ENCODE measurements at regions not wholly inside any gene's neighbourhood (a gene's known extent, or its start where the extent isn't known, plus 50 kb on each side); places are given as distances from the start of the nearest gene placed in this dataset.

DNA sequence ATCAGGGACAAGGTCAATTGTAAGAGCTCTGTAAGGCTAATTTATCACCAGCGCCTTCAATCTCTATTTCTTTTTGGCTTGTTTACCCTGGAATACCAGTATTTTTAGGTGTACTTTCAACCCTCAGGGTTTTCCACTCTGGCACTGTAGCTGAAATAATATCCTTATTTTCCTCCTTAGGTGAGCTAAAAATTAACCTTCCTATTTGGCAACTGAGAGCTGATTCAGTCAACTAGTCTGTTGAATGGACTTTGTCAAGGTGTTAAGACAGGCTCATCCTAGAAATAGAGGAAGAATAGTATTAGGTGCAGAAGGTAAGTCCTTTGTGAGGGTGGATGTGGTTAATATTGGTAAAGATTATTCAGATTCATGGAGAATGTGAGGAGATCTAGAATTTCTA is 101.3 kb upstream of the BANK1 start:
- H3K4me2 ChIP-seq (ENCODE audit: low read length) = no peak overlapping the region

DNA sequence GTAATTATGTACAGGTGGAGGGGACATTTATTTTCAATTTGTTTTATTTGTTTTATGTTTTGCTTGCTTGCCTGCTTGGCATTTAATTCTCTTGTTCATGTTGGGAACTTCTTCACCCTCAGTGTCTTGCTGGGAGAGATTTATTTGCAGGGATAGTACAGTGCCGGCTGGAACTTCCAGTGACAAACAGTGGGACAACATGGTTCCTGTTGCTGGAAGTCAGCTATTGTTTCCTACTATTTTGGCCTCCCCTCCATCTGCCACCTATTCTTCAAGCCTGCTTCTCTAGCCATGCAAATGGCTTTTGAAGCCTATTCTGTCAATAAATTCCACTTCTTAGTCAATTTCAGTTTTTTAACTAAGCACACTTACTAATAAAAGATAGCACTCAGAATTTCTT is 105.4 kb upstream of the BANK1 start:
- no peak overlapping the region for H3K4me3 ChIP-seq (ENCODE audit: low read depth, low read length)
- H3K4me1 ChIP-seq (ENCODE audit: control insufficient read depth in 1 of 2, insufficient read depth in 2 of 2, low read length in 2 of 2) = no peaks in the 10 kb centered on the region
- no peak overlapping the region for H4K12ac ChIP-seq (ENCODE audit: low read depth, low read length)
- H3K18ac ChIP-seq (ENCODE audit: low read length) = no peak overlapping the region
- H2AK5ac ChIP-seq (ENCODE audit: low read length) = no peak overlapping the region
- no peaks in the 10 kb centered on the region for H3K27me3 ChIP-seq (ENCODE audit: insufficient read depth, low read length)
- H3K4ac ChIP-seq (ENCODE audit: low read depth, low read length) = no peak overlapping the region
- H4K91ac ChIP-seq (ENCODE audit: low read depth, low read length) = no peak overlapping the region
- no peak overlapping the region for H2BK5ac ChIP-seq (ENCODE audit: low read depth, low read length, poor library complexity)
- H3K79me1 ChIP-seq (ENCODE audit: low read length) = no peaks in the 10 kb centered on the region
- no CpG with 5 or more reads among the region's 1 CpG for WGBS (ENCODE audit: extremely low coverage, insufficient coverage, insufficient read length)
- H3K27ac ChIP-seq (ENCODE audit: low read depth, low read length) = no peak overlapping the region
- H3K14ac ChIP-seq (ENCODE audit: low read length) = no peak overlapping the region
- no peak overlapping the region for H3K23ac ChIP-seq (ENCODE audit: low read length)
- H2BK120ac ChIP-seq (ENCODE audit: insufficient read depth, low read length, poor library complexity) = no peak overlapping the region
- no peak overlapping the region for H2BK12ac ChIP-seq (ENCODE audit: low read length)
- peaks cover 1% of the 10 kb centered on the region for H3K9me3 ChIP-seq (ENCODE audit: insufficient read depth, low read depth, low read length)
- H3K9ac ChIP-seq (ENCODE audit: low read length) = no peak overlapping the region
- H3K36me3 ChIP-seq (ENCODE audit: control insufficient read depth in 1 of 2, insufficient read depth in 2 of 2, low read length in 2 of 2) = no peaks in the 10 kb centered on the region
- H2AFZ ChIP-seq (ENCODE audit: insufficient read depth, low read length, poor library complexity) = no peak overlapping the region
- H3K79me2 ChIP-seq (ENCODE audit: control insufficient read depth, insufficient read depth, low read length, poor library complexity) = no peaks in the 10 kb centered on the region
- H4K8ac ChIP-seq (ENCODE audit: low read depth, low read length) = no peak overlapping the region
- DNase-seq = no peak
- no peak overlapping the region for H3K4me2 ChIP-seq (ENCODE audit: low read length)

More for the DNA sequence above, 101.3 kb upstream of the BANK1 start:
- Histone ChIP-seq H3K14ac (ENCODE audit: low read length) (no peak overlapping the region), H3K18ac (ENCODE audit: low read length) (no peak overlapping the region), H3K4me3 (ENCODE audit: low read depth, low read length) (no peak overlapping the region), H2AK5ac (ENCODE audit: low read length) (no peak overlapping the region), H2BK12ac (ENCODE audit: low read length) (no peak overlapping the region), H3K23ac (ENCODE audit: low read length) (no peak overlapping the region), H2BK5ac (ENCODE audit: low read depth, low read length, poor library complexity) (no peak overlapping the region), H2BK120ac (ENCODE audit: insufficient read depth, low read length, poor library complexity) (no peak overlapping the region), H3K4me1 (ENCODE audit: control insufficient read depth in 1 of 2, insufficient read depth in 2 of 2, low read length in 2 of 2) (no peaks in the 10 kb centered on the region), H4K91ac (ENCODE audit: low read depth, low read length) (no peak overlapping the region), H2AFZ (ENCODE audit: insufficient read depth, low read length, poor library complexity) (no peak overlapping the region), H3K9me3 (ENCODE audit: insufficient read depth, low read depth, low read length) (peaks cover 1% of the 10 kb centered on the region), H3K79me2 (ENCODE audit: control insufficient read depth, insufficient read depth, low read length, poor library complexity) (no peaks in the 10 kb centered on the region), H3K36me3 (ENCODE audit: control insufficient read depth in 1 of 2, insufficient read depth in 2 of 2, low read length in 2 of 2) (no peaks in the 10 kb centered on the region), H4K8ac (ENCODE audit: low read depth, low read length) (no peak overlapping the region), H4K12ac (ENCODE audit: low read depth, low read length) (no peak overlapping the region), H3K27me3 (ENCODE audit: insufficient read depth, low read length) (no peaks in the 10 kb centered on the region), H3K79me1 (ENCODE audit: low read length) (no peaks in the 10 kb centered on the region), H3K9ac (ENCODE audit: low read length) (no peak overlapping the region), H3K27ac (ENCODE audit: low read depth, low read length) (no peak overlapping the region), H3K4ac (ENCODE audit: low read depth, low read length) (no peak overlapping the region)
- no CpG with 5 or more reads among the region's 1 CpG for WGBS (ENCODE audit: extremely low coverage, insufficient coverage, insufficient read length)
- DNase-seq = no peak

DNA sequence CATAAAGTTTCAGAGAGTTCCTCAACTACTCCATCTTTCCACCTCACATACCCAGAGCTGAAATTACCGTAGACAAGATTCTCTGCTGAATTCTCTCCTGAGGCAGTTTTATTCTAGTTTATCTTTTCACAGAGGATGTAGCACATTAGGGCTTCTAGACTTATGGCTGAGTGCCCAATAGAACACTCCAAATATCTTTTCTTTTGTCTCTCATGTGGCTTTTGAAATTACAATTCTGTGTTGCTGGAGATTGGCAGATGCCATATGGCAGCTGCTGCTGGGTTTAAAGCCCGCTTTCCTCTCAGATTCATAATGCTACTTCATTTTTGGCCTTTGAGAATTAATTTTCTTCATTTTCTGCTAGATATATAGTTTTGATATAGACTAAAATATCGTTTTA is 107.6 kb upstream of the BANK1 start:
- Histone ChIP-seq H3K9ac (ENCODE audit: low read length) (no peak overlapping the region), H3K27me3 (ENCODE audit: insufficient read depth, low read length) (no peaks in the 10 kb centered on the region), H3K4me1 (ENCODE audit: control insufficient read depth in 1 of 2, insufficient read depth in 2 of 2, low read length in 2 of 2) (no peaks in the 10 kb centered on the region), H3K4me2 (ENCODE audit: low read length) (no peak overlapping the region), H4K91ac (ENCODE audit: low read depth, low read length) (no peak overlapping the region), H2AFZ (ENCODE audit: insufficient read depth, low read length, poor library complexity) (no peak overlapping the region), H3K79me1 (ENCODE audit: low read length) (no peaks in the 10 kb centered on the region), H4K12ac (ENCODE audit: low read depth, low read length) (no peak overlapping the region), H3K18ac (ENCODE audit: low read length) (no peak overlapping the region), H2BK120ac (ENCODE audit: insufficient read depth, low read length, poor library complexity) (no peak overlapping the region), H3K27ac (ENCODE audit: low read depth, low read length) (no peak overlapping the region), H4K8ac (ENCODE audit: low read depth, low read length) (no peak overlapping the region), H3K36me3 (ENCODE audit: control insufficient read depth in 1 of 2, insufficient read depth in 2 of 2, low read length in 2 of 2) (no peaks in the 10 kb centered on the region), H3K4ac (ENCODE audit: low read depth, low read length) (no peak overlapping the region), H3K4me3 (ENCODE audit: low read depth, low read length) (no peak overlapping the region), H3K23ac (ENCODE audit: low read length) (no peak overlapping the region), H2AK5ac (ENCODE audit: low read length) (no peak overlapping the region), H3K14ac (ENCODE audit: low read length) (no peak overlapping the region), H3K9me3 (ENCODE audit: insufficient read depth, low read depth, low read length) (peaks cover 1% of the 10 kb centered on the region), H3K79me2 (ENCODE audit: control insufficient read depth, insufficient read depth, low read length, poor library complexity) (no peaks in the 10 kb centered on the region), H2BK5ac (ENCODE audit: low read depth, low read length, poor library complexity) (no peak overlapping the region), H2BK12ac (ENCODE audit: low read length) (no peak overlapping the region)
- WGBS (ENCODE audit: extremely low coverage, insufficient coverage, insufficient read length) = no CpG with 5 or more reads among the region's 3 CpGs
- DNase-seq = no peak

DNA sequence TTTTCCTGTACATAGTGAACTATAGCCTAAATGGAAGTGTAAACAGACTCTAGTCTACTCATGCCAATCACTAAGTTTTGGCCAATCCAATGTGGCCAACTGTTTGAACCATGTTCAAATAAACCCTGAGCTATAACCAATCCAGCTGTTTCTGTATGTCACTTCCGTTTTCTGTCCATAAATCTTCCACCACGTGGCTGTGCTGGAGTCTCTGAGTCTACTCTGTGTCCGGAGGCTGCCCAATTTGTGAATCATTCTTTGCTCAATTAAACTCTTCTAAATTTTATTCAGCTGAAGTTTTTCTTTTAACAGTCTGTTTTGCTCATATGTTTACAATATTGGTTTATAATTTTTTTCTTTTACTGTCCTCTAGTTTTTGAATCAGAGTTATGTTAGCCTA is 112.3 kb upstream of the BANK1 start:
- Histone ChIP-seq H3K23ac (ENCODE audit: low read length) (no peak overlapping the region), H4K12ac (ENCODE audit: low read depth, low read length) (no peak overlapping the region), H4K8ac (ENCODE audit: low read depth, low read length) (no peak overlapping the region), H2AFZ (ENCODE audit: insufficient read depth, low read length, poor library complexity) (no peak overlapping the region), H3K27me3 (ENCODE audit: insufficient read depth, low read length) (no peaks in the 10 kb centered on the region), H3K18ac (ENCODE audit: low read length) (no peak overlapping the region), H3K79me2 (ENCODE audit: control insufficient read depth, insufficient read depth, low read length, poor library complexity) (no peaks in the 10 kb centered on the region), H3K4me2 (ENCODE audit: low read length) (no peak overlapping the region), H2BK120ac (ENCODE audit: insufficient read depth, low read length, poor library complexity) (no peak overlapping the region), H3K14ac (ENCODE audit: low read length) (no peak overlapping the region), H2AK5ac (ENCODE audit: low read length) (no peak overlapping the region), H3K4me3 (ENCODE audit: low read depth, low read length) (no peak overlapping the region), H3K79me1 (ENCODE audit: low read length) (no peaks in the 10 kb centered on the region), H2BK12ac (ENCODE audit: low read length) (no peak overlapping the region), H3K4ac (ENCODE audit: low read depth, low read length) (no peak overlapping the region), H4K91ac (ENCODE audit: low read depth, low read length) (no peak overlapping the region), H3K4me1 (ENCODE audit: control insufficient read depth in 1 of 2, insufficient read depth in 2 of 2, low read length in 2 of 2) (no peaks in the 10 kb centered on the region), H2BK5ac (ENCODE audit: low read depth, low read length, poor library complexity) (no peak overlapping the region), H3K9ac (ENCODE audit: low read length) (no peak overlapping the region), H3K9me3 (ENCODE audit: insufficient read depth, low read depth, low read length) (no peaks in the 10 kb centered on the region), H3K36me3 (ENCODE audit: control insufficient read depth in 1 of 2, insufficient read depth in 2 of 2, low read length in 2 of 2) (no peaks in the 10 kb centered on the region), H3K27ac (ENCODE audit: low read depth, low read length) (no peak overlapping the region)
- WGBS (ENCODE audit: extremely low coverage, insufficient coverage, insufficient read length) = no CpG with 5 or more reads among the region's 3 CpGs
- no peak for DNase-seq
